Liver (tissue), 3 donors: ENCODE measurements at regions not wholly inside any gene's neighbourhood (a gene's known extent, or its start where the extent isn't known, plus 50 kb on each side); places are given as distances from the start of the nearest gene placed in this dataset.

Experiments used
- ATF3 ChIP-seq: IDR thresholded peaks from 2 replicates; pipeline ENCODE4 v1.6.1; 2016; ENCODE audit warnings: antibody characterized with exemption
- CTCF ChIP-seq: fragments of 150-350 bp; IDR thresholded peaks from 2 replicates; pipeline ENCODE4 v1.5.1; 2017; ENCODE audit warnings: improper control_type of control experiment, low read depth, low read length; ENCODE audit not compliant: missing input control
- YY1 ChIP-seq: IDR thresholded peaks from 2 replicates; pipeline ENCODE4 v1.6.1; 2016; ENCODE audit warnings: antibody characterized with exemption, mild to moderate bottlenecking
- donor health status: healthy.
- donor health status: healthy.

GRCh38 chr12:89154743-89155499 is 197.4 kb downstream of the DUSP6 start:
- TF ChIP-seq CTCF (no peak), YY1 (no peak), ATF3 (no peak)
